ENCODE measurements at regions not wholly inside any gene's neighbourhood (a gene's known extent, or its start where the extent isn't known, plus 50 kb on each side); places are given as distances from the start of the nearest gene placed in this dataset.

GRCh38 chr13:88919970-88920628 lies 1248.9 kb downstream of the SLITRK5 start:
- Mint-ChIP-seq H3K9me3 (no peaks in the 10 kb centered on the region), H3K27ac (no peak overlapping the region), H3K27me3 (ENCODE audit: insufficient read depth, low read depth, poor library complexity) (no peaks in the 10 kb centered on the region), H3K4me3 (no peak overlapping the region), H3K4me1 (no peaks in the 10 kb centered on the region), H3K36me3 (ENCODE audit: low read depth) (no peaks in the 10 kb centered on the region)
- no peak for DNase-seq (ENCODE audit: low spot score)
- Histone ChIP-seq H2AFZ (no peak overlapping the region), H3K36me3 (ENCODE audit: insufficient read depth) (no peaks in the 10 kb centered on the region), H3K27me3 (ENCODE audit: insufficient read depth) (no peaks in the 10 kb centered on the region), H3K4me3 (no peak overlapping the region), H3K9me2 (ENCODE audit: insufficient read depth) (0 out of 2 replicates have a peak, but pooled peaks cover 3% of the 10 kb centered on the region), H4K20me1 (replicated peaks; ENCODE audit: insufficient read depth) (no peaks in the 10 kb centered on the region), H3K4me1 (ENCODE audit: insufficient read depth) (no peaks in the 10 kb centered on the region; the same call in 1 of the 2 replicates), H3K4me2 (no peak overlapping the region), H3K79me2 (replicated peaks; ENCODE audit: insufficient read depth) (no peaks in the 10 kb centered on the region), H3F3A (replicated peaks; ENCODE audit: low read depth) (no peaks in the 10 kb centered on the region), H3K27ac (ENCODE audit: low read depth) (no peak overlapping the region)
- ATAC-seq, result no peak
- TF ChIP-seq ZNF114 (CRISPR knock-in tag; IDR thresholded peaks at IDR 0.05), result no peak
- no peak for TF ChIP-seq ZNF331 (CRISPR knock-in tag; IDR thresholded peaks at IDR 0.05; ENCODE audit: low read depth)
- no peak for TF ChIP-seq POLR2AphosphoS5 (IDR thresholded peaks at IDR 0.05; ENCODE audit: low read depth)
- no peak for TF ChIP-seq JUNB (IDR thresholded peaks at IDR 0.05; ENCODE audit: unreplicated experiment)
- TF ChIP-seq NANOG (IDR thresholded peaks at IDR 0.05; ENCODE audit: borderline replicate concordance), result no peak
- TF ChIP-seq ETS1 (IDR thresholded peaks at IDR 0.05), result no peak
- no peak for TF ChIP-seq STAT1 (IDR thresholded peaks at IDR 0.05; ENCODE audit: unreplicated experiment)
- no peak for TF ChIP-seq EZH2phosphoT487 (IDR thresholded peaks at IDR 0.05; ENCODE audit: unreplicated experiment)
- TF ChIP-seq REST (IDR thresholded peaks at IDR 0.05; ENCODE audit: unreplicated experiment), result no peak
- no peak for TF ChIP-seq CTCF (conservative IDR thresholded peaks at IDR 0.05; ENCODE audit: low read depth in 2 of 2)
- TF ChIP-seq CREB1 (CRISPR knock-in tag; IDR thresholded peaks at IDR 0.05; ENCODE audit: low read depth), result no peak
- TF ChIP-seq, protein P1, sequence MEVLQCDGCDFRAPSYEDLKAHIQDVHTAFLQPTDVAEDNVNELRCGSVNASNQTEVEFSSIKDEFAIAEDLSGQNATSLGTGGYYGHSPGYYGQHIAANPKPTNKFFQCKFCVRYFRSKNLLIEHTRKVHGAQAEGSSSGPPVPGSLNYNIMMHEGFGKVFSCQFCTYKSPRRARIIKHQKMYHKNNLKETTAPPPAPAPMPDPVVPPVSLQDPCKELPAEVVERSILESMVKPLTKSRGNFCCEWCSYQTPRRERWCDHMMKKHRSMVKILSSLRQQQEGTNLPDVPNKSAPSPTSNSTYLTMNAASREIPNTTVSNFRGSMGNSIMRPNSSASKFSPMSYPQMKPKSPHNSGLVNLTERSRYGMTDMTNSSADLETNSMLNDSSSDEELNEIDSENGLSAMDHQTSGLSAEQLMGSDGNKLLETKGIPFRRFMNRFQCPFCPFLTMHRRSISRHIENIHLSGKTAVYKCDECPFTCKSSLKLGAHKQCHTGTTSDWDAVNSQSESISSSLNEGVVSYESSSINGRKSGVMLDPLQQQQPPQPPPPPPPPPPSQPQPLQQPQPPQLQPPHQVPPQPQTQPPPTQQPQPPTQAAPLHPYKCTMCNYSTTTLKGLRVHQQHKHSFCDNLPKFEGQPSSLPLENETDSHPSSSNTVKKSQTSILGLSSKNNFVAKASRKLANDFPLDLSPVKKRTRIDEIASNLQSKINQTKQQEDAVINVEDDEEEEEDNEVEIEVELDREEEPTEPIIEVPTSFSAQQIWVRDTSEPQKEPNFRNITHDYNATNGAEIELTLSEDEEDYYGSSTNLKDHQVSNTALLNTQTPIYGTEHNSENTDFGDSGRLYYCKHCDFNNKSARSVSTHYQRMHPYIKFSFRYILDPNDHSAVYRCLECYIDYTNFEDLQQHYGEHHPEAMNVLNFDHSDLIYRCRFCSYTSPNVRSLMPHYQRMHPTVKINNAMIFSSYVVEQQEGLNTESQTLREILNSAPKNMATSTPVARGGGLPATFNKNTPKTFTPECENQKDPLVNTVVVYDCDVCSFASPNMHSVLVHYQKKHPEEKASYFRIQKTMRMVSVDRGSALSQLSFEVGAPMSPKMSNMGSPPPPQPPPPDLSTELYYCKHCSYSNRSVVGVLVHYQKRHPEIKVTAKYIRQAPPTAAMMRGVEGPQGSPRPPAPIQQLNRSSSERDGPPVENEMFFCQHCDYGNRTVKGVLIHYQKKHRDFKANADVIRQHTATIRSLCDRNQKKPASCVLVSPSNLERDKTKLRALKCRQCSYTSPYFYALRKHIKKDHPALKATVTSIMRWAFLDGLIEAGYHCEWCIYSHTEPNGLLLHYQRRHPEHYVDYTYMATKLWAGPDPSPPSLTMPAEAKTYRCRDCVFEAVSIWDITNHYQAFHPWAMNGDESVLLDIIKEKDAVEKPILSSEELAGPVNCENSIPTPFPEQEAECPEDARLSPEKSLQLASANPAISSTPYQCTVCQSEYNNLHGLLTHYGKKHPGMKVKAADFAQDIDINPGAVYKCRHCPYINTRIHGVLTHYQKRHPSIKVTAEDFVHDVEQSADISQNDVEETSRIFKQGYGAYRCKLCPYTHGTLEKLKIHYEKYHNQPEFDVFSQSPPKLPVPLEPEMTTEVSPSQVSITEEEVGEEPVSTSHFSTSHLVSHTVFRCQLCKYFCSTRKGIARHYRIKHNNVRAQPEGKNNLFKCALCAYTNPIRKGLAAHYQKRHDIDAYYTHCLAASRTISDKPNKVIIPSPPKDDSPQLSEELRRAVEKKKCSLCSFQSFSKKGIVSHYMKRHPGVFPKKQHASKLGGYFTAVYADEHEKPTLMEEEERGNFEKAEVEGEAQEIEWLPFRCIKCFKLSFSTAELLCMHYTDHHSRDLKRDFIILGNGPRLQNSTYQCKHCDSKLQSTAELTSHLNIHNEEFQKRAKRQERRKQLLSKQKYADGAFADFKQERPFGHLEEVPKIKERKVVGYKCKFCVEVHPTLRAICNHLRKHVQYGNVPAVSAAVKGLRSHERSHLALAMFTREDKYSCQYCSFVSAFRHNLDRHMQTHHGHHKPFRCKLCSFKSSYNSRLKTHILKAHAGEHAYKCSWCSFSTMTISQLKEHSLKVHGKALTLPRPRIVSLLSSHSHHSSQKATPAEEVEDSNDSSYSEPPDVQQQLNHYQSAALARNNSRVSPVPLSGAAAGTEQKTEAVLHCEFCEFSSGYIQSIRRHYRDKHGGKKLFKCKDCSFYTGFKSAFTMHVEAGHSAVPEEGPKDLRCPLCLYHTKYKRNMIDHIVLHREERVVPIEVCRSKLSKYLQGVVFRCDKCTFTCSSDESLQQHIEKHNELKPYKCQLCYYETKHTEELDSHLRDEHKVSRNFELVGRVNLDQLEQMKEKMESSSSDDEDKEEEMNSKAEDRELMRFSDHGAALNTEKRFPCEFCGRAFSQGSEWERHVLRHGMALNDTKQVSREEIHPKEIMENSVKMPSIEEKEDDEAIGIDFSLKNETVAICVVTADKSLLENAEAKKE (CRISPR knock-in tag; IDR thresholded peaks at IDR 0.05), result no peak
- no peak for TF ChIP-seq EZH2 (IDR thresholded peaks at IDR 0.05; ENCODE audit: low read depth, unreplicated experiment)

Measured in GM23338 (cell line).